SK-N-SH treated with all-trans-retinoic acid at 6 μM for 48 hours (cell line): ENCODE measurements at regions not wholly inside any gene's neighbourhood (a gene's known extent, or its start where the extent isn't known, plus 50 kb on each side); places are given as distances from the start of the nearest gene placed in this dataset.

Experiments used
- ATAC-seq: fragments of 200-7000 bp; cut with Tn5 transposase; 3 replicates; pipeline ENCODE4 v1.9.1; 2020; ENCODE audit warnings: mild to moderate bottlenecking, moderate library complexity
- BACH2 ChIP-seq: fragments of 250-450 bp; sonication (Bioruptor Pico); IDR thresholded peaks from 2 replicates; pipeline ENCODE4 v1.9.0; 2021; ENCODE audit warnings: mild to moderate bottlenecking, borderline replicate concordance
- CSDC2 ChIP-seq: fragments of 250-450 bp; sonication (Bioruptor Pico); IDR thresholded peaks from 2 replicates; pipeline ENCODE4 v1.5.0; 2020; ENCODE audit warnings: mild to moderate bottlenecking, moderate library complexity
- ESRRG ChIP-seq: fragments of 250-450 bp; sonication (Bioruptor Pico); IDR thresholded peaks from 2 replicates; pipeline ENCODE4 v1.6.1; 2021; ENCODE audit warnings: mild to moderate bottlenecking
- ISL1 ChIP-seq: fragments of 250-450 bp; sonication (Bioruptor Pico); IDR thresholded peaks from 2 replicates; pipeline ENCODE4 v2.1.2; 2022; ENCODE audit warnings: mild to moderate bottlenecking, moderate library complexity
- OSR1 ChIP-seq: fragments of 250-450 bp; sonication (Bioruptor Pico); IDR thresholded peaks from 2 replicates; pipeline ENCODE4 v1.8.0; 2022; ENCODE audit warnings: moderate library complexity, mild to moderate bottlenecking, inconsistent platforms
- PPARA ChIP-seq: fragments of 250-450 bp; sonication (Bioruptor Pico); IDR thresholded peaks from 2 replicates; pipeline ENCODE4 v1.5.0; 2020; ENCODE audit warnings: mild to moderate bottlenecking, borderline replicate concordance
- RARB ChIP-seq: fragments of 250-450 bp; sonication (Bioruptor Pico); IDR thresholded peaks from 2 replicates; pipeline ENCODE4 v1.8.0; 2021; ENCODE audit warnings: mild to moderate bottlenecking, moderate library complexity
- SNAI2 ChIP-seq: fragments of 250-450 bp; sonication (Bioruptor Pico); IDR thresholded peaks from 2 replicates; pipeline ENCODE4 v1.5.0; 2020; ENCODE audit warnings: mild to moderate bottlenecking, moderate library complexity
- TCF4 ChIP-seq: fragments of 250-450 bp; sonication (Bioruptor Pico); IDR thresholded peaks from 2 replicates; pipeline ENCODE4 v1.8.0; 2021; ENCODE audit warnings: mild to moderate bottlenecking, moderate library complexity, borderline replicate concordance
- TOX ChIP-seq: fragments of 250-450 bp; sonication (Bioruptor Pico); IDR thresholded peaks from 2 replicates; pipeline ENCODE4 v1.8.0; 2021; ENCODE audit warnings: mild to moderate bottlenecking, moderate library complexity, borderline replicate concordance
- ZC3H10 ChIP-seq: fragments of 250-450 bp; sonication (Bioruptor Pico); IDR thresholded peaks from 2 replicates; pipeline ENCODE4 v1.5.1; 2021; ENCODE audit warnings: mild to moderate bottlenecking, moderate library complexity
- ZFP3 ChIP-seq: fragments of 250-450 bp; sonication (Bioruptor Pico); IDR thresholded peaks from 2 replicates; pipeline ENCODE4 v1.5.0; 2020; ENCODE audit warnings: mild to moderate bottlenecking, moderate library complexity
- ZFP30 ChIP-seq: fragments of 450-650 bp; formaldehyde crosslinking; IDR thresholded peaks from 2 replicates; pipeline ENCODE4 v1.5.0; 2022; ENCODE audit warnings: mild to moderate bottlenecking, moderate library complexity
- ZNF565 ChIP-seq: fragments of 450-650 bp; formaldehyde crosslinking; conservative IDR thresholded peaks from 2 replicates; pipeline ENCODE4 v1.5.0; 2020; ENCODE audit warnings: low read depth, mild to moderate bottlenecking, moderate library complexity
- ZNF70 ChIP-seq: fragments of 450-650 bp; formaldehyde crosslinking; IDR thresholded peaks from 2 replicates; pipeline ENCODE4 v1.5.0; 2020; ENCODE audit warnings: mild to moderate bottlenecking, moderate library complexity
- ZNF8 ChIP-seq: fragments of 450-650 bp; formaldehyde crosslinking; IDR thresholded peaks from 2 replicates; pipeline ENCODE4 v1.5.0; 2020; ENCODE audit warnings: mild to moderate bottlenecking, moderate library complexity
- TF ChIP-seq, protein P1 (sequence below): fragments of 250-450 bp; sonication (Bioruptor Pico); IDR thresholded peaks from 2 replicates; pipeline ENCODE4 v1.5.1; 2021; ENCODE audit warnings: mild to moderate bottlenecking, moderate library complexity
- TF ChIP-seq, protein P2 (sequence below): fragments of 250-450 bp; sonication (Bioruptor Pico); IDR thresholded peaks from 2 replicates; pipeline ENCODE4 v1.5.0; 2020; ENCODE audit warnings: mild to moderate bottlenecking, moderate library complexity
- TF ChIP-seq, protein P3 (sequence below): fragments of 250-450 bp; sonication (Bioruptor Pico); IDR thresholded peaks from 2 replicates; pipeline ENCODE4 v1.5.1; 2020; ENCODE audit warnings: low read depth, mild to moderate bottlenecking, moderate library complexity
- TF ChIP-seq, protein P4 (sequence below): fragments of 250-450 bp; sonication (Bioruptor Pico); IDR thresholded peaks from 2 replicates; pipeline ENCODE4 v1.8.0; 2021; ENCODE audit warnings: low read depth, mild to moderate bottlenecking, moderate library complexity, borderline replicate concordance

DNA sequence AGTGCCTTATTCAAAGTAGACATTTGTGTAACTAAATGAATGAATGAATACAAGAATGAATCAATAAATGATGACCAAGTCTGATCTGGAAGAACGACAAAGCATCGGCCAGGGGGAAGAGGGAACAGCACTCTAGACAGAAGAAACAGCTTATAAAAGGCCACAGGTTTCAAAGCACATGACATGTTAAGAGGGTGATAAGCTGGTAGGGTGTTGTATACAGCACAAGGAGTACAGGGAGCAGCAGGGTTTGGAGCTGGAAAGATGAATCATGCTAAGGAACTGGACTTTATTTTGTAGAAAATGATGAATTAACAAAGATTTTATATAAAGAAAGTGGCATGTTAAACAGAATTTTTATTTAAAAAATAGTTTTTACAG is 302.5 kb downstream of the NUAK1 start:
- no peak for ATAC-seq
- no peak for TF ChIP-seq BACH2 (CRISPR knock-in tag)
- TF ChIP-seq, protein P1, sequence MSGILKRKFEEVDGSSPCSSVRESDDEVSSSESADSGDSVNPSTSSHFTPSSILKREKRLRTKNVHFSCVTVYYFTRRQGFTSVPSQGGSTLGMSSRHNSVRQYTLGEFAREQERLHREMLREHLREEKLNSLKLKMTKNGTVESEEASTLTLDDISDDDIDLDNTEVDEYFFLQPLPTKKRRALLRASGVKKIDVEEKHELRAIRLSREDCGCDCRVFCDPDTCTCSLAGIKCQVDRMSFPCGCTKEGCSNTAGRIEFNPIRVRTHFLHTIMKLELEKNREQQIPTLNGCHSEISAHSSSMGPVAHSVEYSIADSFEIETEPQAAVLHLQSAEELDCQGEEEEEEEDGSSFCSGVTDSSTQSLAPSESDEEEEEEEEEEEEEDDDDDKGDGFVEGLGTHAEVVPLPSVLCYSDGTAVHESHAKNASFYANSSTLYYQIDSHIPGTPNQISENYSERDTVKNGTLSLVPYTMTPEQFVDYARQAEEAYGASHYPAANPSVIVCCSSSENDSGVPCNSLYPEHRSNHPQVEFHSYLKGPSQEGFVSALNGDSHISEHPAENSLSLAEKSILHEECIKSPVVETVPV, result no peak
- no peak for TF ChIP-seq ZC3H10 (CRISPR knock-in tag)
- TF ChIP-seq, protein P2, sequence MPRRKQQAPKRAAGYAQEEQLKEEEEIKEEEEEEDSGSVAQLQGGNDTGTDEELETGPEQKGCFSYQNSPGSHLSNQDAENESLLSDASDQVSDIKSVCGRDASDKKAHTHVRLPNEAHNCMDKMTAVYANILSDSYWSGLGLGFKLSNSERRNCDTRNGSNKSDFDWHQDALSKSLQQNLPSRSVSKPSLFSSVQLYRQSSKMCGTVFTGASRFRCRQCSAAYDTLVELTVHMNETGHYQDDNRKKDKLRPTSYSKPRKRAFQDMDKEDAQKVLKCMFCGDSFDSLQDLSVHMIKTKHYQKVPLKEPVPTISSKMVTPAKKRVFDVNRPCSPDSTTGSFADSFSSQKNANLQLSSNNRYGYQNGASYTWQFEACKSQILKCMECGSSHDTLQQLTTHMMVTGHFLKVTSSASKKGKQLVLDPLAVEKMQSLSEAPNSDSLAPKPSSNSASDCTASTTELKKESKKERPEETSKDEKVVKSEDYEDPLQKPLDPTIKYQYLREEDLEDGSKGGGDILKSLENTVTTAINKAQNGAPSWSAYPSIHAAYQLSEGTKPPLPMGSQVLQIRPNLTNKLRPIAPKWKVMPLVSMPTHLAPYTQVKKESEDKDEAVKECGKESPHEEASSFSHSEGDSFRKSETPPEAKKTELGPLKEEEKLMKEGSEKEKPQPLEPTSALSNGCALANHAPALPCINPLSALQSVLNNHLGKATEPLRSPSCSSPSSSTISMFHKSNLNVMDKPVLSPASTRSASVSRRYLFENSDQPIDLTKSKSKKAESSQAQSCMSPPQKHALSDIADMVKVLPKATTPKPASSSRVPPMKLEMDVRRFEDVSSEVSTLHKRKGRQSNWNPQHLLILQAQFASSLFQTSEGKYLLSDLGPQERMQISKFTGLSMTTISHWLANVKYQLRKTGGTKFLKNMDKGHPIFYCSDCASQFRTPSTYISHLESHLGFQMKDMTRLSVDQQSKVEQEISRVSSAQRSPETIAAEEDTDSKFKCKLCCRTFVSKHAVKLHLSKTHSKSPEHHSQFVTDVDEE, result no peak
- TF ChIP-seq, protein P3, sequence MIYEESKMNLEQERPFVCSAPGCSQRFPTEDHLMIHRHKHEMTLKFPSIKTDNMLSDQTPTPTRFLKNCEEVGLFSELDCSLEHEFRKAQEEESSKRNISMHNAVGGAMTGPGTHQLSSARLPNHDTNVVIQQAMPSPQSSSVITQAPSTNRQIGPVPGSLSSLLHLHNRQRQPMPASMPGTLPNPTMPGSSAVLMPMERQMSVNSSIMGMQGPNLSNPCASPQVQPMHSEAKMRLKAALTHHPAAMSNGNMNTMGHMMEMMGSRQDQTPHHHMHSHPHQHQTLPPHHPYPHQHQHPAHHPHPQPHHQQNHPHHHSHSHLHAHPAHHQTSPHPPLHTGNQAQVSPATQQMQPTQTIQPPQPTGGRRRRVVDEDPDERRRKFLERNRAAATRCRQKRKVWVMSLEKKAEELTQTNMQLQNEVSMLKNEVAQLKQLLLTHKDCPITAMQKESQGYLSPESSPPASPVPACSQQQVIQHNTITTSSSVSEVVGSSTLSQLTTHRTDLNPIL (CRISPR knock-in tag), result no peak
- TF ChIP-seq ZFP30 (CRISPR knock-in tag), result no peak
- TF ChIP-seq ISL1 (CRISPR knock-in tag), result no peak
- TF ChIP-seq TOX (CRISPR knock-in tag), result no peak
- no peak for TF ChIP-seq PPARA
- TF ChIP-seq OSR1 (CRISPR knock-in tag), result no peak
- TF ChIP-seq ESRRG, result no peak

DNA sequence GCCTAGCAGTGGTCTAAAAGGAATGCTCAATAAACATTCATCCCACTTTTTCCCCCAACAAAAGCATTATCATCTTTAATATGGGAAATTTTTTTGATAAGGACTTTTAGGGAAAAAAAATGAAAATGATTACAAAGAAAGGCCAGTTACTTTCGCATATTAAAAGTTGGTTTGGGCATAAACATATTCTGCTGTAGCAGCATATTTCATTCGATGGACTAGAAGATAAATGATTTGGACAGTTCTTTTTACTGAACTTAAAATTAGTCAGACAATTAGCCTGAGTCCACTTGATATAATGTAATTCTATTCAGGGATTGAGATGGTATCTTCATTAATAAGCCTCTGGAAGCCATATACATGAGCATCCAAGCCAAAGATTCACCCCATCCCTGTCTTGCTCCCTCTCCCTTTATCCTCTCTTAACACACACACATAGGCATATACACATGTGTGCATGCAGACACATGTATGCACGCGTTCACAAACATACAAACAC is 299.1 kb downstream of the NUAK1 start:
- no peak for TF ChIP-seq TCF4
- TF ChIP-seq ISL1 (CRISPR knock-in tag), result peak; percentile 89
- ATAC-seq, result peak; percentile 61

DNA sequence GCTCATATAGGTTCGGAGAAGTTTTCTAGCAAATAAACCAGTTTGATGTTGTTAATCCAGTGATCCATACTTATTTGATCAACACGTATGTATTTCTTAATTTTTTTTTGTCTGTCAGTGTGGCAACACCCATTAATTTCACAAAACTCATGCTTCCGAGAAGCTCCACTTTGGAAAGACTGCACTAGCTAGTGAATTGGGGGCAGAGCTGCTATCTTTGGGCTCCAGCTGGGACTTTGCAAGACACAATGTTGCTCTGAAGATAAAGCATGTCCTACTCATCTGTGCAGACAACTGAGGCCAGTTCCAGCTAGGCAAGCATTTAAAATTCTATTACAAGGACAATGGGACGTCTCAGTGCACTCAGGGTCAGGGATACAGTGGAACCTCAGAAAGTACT is 298.4 kb downstream of the NUAK1 start:
- no peak for ATAC-seq
- no peak for TF ChIP-seq BACH2 (CRISPR knock-in tag)
- TF ChIP-seq PPARA, result no peak
- no peak for TF ChIP-seq TOX (CRISPR knock-in tag)
- TF ChIP-seq, protein P1, result no peak
- no peak for TF ChIP-seq ZNF70 (CRISPR knock-in tag)
- TF ChIP-seq ISL1 (CRISPR knock-in tag), result no peak
- TF ChIP-seq, protein P4, sequence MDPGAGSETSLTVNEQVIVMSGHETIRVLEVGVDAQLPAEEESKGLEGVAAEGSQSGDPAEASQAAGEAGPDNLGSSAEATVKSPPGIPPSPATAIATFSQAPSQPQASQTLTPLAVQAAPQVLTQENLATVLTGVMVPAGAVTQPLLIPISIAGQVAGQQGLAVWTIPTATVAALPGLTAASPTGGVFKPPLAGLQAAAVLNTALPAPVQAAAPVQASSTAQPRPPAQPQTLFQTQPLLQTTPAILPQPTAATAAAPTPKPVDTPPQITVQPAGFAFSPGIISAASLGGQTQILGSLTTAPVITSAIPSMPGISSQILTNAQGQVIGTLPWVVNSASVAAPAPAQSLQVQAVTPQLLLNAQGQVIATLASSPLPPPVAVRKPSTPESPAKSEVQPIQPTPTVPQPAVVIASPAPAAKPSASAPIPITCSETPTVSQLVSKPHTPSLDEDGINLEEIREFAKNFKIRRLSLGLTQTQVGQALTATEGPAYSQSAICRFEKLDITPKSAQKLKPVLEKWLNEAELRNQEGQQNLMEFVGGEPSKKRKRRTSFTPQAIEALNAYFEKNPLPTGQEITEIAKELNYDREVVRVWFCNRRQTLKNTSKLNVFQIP (CRISPR knock-in tag), result no peak

DNA sequence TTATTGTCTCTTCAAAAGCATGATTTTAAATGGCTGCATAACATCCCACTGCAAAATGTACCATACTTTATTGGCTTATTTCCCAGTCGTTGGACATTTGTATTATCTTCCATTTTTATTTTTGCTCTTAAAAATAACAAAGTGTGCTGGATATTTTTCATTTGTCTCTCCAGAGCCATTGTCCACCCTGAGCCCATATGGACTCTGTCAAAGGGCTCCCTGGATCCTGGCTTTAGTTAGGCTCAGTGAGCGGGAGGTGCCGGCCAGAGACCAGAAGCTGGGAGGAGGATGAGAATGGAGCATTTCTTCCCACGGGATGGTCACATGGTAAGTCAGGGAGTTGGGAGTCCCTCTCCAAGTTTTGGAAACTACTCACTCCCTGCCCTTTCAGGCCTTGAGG is 296.9 kb downstream of the NUAK1 start:
- TF ChIP-seq CSDC2 (CRISPR knock-in tag) (no peak), BACH2 (CRISPR knock-in tag) (no peak), TOX (CRISPR knock-in tag) (no peak), ZNF70 (CRISPR knock-in tag) (no peak), ZNF8 (no peak), ZFP3 (CRISPR knock-in tag) (no peak), ZNF565 (CRISPR knock-in tag) (no peak), SNAI2 (CRISPR knock-in tag) (no peak), ISL1 (CRISPR knock-in tag) (no peak), RARB (CRISPR knock-in tag) (no peak), ZC3H10 (CRISPR knock-in tag) (no peak), PPARA (no peak), OSR1 (CRISPR knock-in tag) (no peak)
- TF ChIP-seq, protein P2, result no peak
- TF ChIP-seq, protein P4 (CRISPR knock-in tag), result no peak
- TF ChIP-seq, protein P1, result no peak
- TF ChIP-seq, all 23 proteins: peak for 0
- ATAC-seq, result no peak
